Esophagus muscularis mucosa (tissue), 4 donors: ENCODE measurements at regions not wholly inside any gene's neighbourhood (a gene's known extent, or its start where the extent isn't known, plus 50 kb on each side); places are given as distances from the start of the nearest gene placed in this dataset.

Experiments
- EP300 ChIP-seq: sonication (generic); formaldehyde crosslinking; IDR thresholded peaks from one replicate; pipeline ENCODE4 v1.6.1; 2017; ENCODE audit warnings: antibody characterized with exemption
- POLR2A ChIP-seq: fragments of 450-650 bp; IDR thresholded peaks from one replicate; pipeline ENCODE4 v1.6.1; 2017; ENCODE audit warnings: antibody characterized with exemption, moderate library complexity, mild to moderate bottlenecking, low read depth
- TF ChIP-seq, protein P1 (sequence below), 3 experiments: fragments of 200-600 bp in 2 of 3; fragments of 450-650 bp in 1 of 3; sonication (generic) in 2 of 3; IDR thresholded peaks; one replicate each; pipeline ENCODE4 v1.5.1; 2017 to 2019; ENCODE audit warnings: antibody characterized with exemption in 3 of 3, mild to moderate bottlenecking in 2 of 3, moderate library complexity in 1 of 3

DNA sequence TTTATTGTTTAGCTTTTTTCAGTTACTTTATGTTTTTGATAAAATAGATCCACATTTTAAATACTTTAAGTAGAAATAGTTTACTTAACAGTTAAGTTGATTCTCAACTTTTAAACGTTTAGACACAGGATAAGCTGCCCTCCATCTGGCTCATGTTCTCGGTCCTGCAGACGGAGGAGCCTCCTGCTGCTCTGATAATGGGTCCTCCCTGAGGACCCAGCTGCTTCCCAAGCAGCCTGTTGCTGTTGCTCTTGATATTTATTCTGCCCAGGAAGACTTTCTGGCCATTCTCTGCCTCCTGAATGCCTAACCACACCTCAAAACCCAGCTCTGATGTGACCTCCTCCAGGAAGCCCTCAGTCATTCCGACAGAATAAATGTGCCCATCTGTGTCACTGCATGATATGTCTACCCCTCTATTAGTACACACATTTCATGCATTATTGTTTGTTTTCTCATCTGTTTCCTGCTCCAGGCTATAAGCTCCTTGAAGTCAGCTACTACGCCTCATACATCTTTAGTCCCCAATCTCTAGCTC, 267.2 kb upstream of the MSX2 start:
- TF ChIP-seq, protein P1, sequence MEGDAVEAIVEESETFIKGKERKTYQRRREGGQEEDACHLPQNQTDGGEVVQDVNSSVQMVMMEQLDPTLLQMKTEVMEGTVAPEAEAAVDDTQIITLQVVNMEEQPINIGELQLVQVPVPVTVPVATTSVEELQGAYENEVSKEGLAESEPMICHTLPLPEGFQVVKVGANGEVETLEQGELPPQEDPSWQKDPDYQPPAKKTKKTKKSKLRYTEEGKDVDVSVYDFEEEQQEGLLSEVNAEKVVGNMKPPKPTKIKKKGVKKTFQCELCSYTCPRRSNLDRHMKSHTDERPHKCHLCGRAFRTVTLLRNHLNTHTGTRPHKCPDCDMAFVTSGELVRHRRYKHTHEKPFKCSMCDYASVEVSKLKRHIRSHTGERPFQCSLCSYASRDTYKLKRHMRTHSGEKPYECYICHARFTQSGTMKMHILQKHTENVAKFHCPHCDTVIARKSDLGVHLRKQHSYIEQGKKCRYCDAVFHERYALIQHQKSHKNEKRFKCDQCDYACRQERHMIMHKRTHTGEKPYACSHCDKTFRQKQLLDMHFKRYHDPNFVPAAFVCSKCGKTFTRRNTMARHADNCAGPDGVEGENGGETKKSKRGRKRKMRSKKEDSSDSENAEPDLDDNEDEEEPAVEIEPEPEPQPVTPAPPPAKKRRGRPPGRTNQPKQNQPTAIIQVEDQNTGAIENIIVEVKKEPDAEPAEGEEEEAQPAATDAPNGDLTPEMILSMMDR (IDR thresholded peaks at IDR 0.05) = no peak
- no peak for TF ChIP-seq EP300
- no peak for TF ChIP-seq POLR2A
